ENCODE measurements at regions not wholly inside any gene's neighbourhood (a gene's known extent, or its start where the extent isn't known, plus 50 kb on each side); places are given as distances from the start of the nearest gene placed in this dataset.

- ChIA-PET CTCF (interaction anchor here (2.2 kb wide), 1 partner anchor 10 kb away, joined by 9 read pairs; no protein-coding TSS in a partner anchor), POLR2A (no interaction called here)
- no peak for TF ChIP-seq CTCF (IDR thresholded peaks at IDR 0.05; ENCODE audit: low read depth, low read length)
- H3K4me3 ChIP-seq (ENCODE audit: low read depth, low read length) = no peak overlapping the region
- H3K27me3 ChIP-seq (ENCODE audit: control insufficient read depth, insufficient read depth, low read length) = no peaks in the 10 kb centered on the region
- no peak for DNase-seq (ENCODE audit: low read depth, low spot score)
- H3K27ac ChIP-seq (ENCODE audit: low read depth, low read length) = no peak overlapping the region
- H3K9me3 ChIP-seq (ENCODE audit: control insufficient read depth, insufficient read depth, low read length) = no peaks in the 10 kb centered on the region
Observed at GRCh38 chr6:97427648-97428047, 144.6 kb upstream of the MMS22L start.

- Histone ChIP-seq H3K4me3 (ENCODE audit: low read depth, low read length) (no peak overlapping the region), H3K27ac (ENCODE audit: low read depth, low read length) (no peak overlapping the region), H3K27me3 (ENCODE audit: control insufficient read depth, insufficient read depth, low read length) (no peaks in the 10 kb centered on the region), H3K9me3 (ENCODE audit: control insufficient read depth, insufficient read depth, low read length) (no peaks in the 10 kb centered on the region)
- DNase-seq (ENCODE audit: low read depth, low spot score) = no peak
- ChIA-PET POLR2A (no interaction called here), CTCF (interaction anchor here (0.6 to 2.8 kb wide), 28 partner anchors 9 to 1410 kb away, joined by 3 to 18 read pairs (median 4); no protein-coding TSS in a partner anchor)
- peak; percentile 95 for TF ChIP-seq CTCF (IDR thresholded peaks at IDR 0.05; ENCODE audit: low read depth, low read length)
Observed at GRCh38 chr6:97437087-97437486, 154.1 kb upstream of the MMS22L start.

- Histone ChIP-seq H3K9me3 (ENCODE audit: control insufficient read depth, insufficient read depth, low read length) (no peaks in the 10 kb centered on the region), H3K27ac (ENCODE audit: low read depth, low read length) (no peak overlapping the region), H3K4me3 (ENCODE audit: low read depth, low read length) (no peak overlapping the region), H3K27me3 (ENCODE audit: control insufficient read depth, insufficient read depth, low read length) (no peaks in the 10 kb centered on the region)
- no peak for DNase-seq (ENCODE audit: low read depth, low spot score)
- POLR2A ChIA-PET = no interaction called here
- TF ChIP-seq CTCF (IDR thresholded peaks at IDR 0.05; ENCODE audit: low read depth, low read length) = no peak
- CTCF ChIA-PET = interaction anchor here (0.6 to 2.8 kb wide), 22 partner anchors 8 to 891 kb away, joined by 3 to 18 read pairs (median 4); no protein-coding TSS in a partner anchor
Observed at GRCh38 chr6:97438011-97438671, 155.1 kb upstream of the MMS22L start.

- no peak for DNase-seq (ENCODE audit: low read depth, low spot score)
- CTCF ChIA-PET = interaction anchor here (0.6 to 2.6 kb wide), 10 partner anchors 9 to 1679 kb away, joined by 3 to 11 read pairs (median 3); no protein-coding TSS in a partner anchor
- no peak overlapping the region for H3K27ac ChIP-seq (ENCODE audit: low read depth, low read length)
- no peaks in the 10 kb centered on the region for H3K27me3 ChIP-seq (ENCODE audit: control insufficient read depth, insufficient read depth, low read length)
- POLR2A ChIA-PET = no interaction called here
- TF ChIP-seq CTCF (IDR thresholded peaks at IDR 0.05; ENCODE audit: low read depth, low read length) = peak; percentile 48
- H3K9me3 ChIP-seq (ENCODE audit: control insufficient read depth, insufficient read depth, low read length) = no peaks in the 10 kb centered on the region
- H3K4me3 ChIP-seq (ENCODE audit: low read depth, low read length) = no peak overlapping the region
Observed at GRCh38 chr6:97440590-97441176, 157.7 kb upstream of the MMS22L start.

GRCh38 chr6:97443408-97444080 is 160.5 kb upstream of the MMS22L start:
- DNase-seq (ENCODE audit: low read depth, low spot score) = no peak
- POLR2A ChIA-PET = no interaction called here
- no peak overlapping the region for H3K27ac ChIP-seq (ENCODE audit: low read depth, low read length)
- no peak overlapping the region for H3K4me3 ChIP-seq (ENCODE audit: low read depth, low read length)
- H3K9me3 ChIP-seq (ENCODE audit: control insufficient read depth, insufficient read depth, low read length) = no peaks in the 10 kb centered on the region
- H3K27me3 ChIP-seq (ENCODE audit: control insufficient read depth, insufficient read depth, low read length) = no peaks in the 10 kb centered on the region
- CTCF ChIA-PET = no interaction called here
- TF ChIP-seq CTCF (IDR thresholded peaks at IDR 0.05; ENCODE audit: low read depth, low read length) = no peak

Measured in AG04450 (cell line).